GM21737 (cell line): ENCODE measurements at regions not wholly inside any gene's neighbourhood (a gene's known extent, or its start where the extent isn't known, plus 50 kb on each side); places are given as distances from the start of the nearest gene placed in this dataset.
"Not testable (repeated sequence)": the region's sequence is repeated elsewhere in the genome, so short reads cannot be mapped to it uniquely, and the experiment has no call there.

Experiments used
- ATAC-seq: cut with Tn5 transposase; IDR thresholded peaks from one replicate; pipeline ENCODE4 v1.9.1; 2021; ENCODE audit warnings: mild to moderate bottlenecking, moderate library complexity; ENCODE audit not compliant: unreplicated experiment

DNA sequence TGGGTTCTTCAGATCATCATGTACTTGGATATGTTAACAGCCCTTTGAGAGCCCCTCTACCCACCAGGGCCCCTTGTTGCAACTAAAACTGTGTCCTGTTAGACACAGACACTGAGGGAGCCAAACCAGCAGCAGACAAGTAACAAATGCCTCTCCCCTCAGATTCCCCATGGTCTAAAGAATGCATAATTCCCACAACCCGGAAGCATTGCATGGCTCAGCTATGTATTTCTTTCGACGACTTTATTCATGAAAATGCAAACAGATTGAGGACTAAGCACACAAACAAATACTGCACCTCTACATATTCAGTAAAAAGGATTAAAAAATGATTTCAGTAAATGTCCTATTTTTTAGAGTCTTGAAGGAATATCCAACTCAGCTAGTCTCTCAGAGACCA, 70.1 kb upstream of the HECW1 start:
- no peak for ATAC-seq

DNA sequence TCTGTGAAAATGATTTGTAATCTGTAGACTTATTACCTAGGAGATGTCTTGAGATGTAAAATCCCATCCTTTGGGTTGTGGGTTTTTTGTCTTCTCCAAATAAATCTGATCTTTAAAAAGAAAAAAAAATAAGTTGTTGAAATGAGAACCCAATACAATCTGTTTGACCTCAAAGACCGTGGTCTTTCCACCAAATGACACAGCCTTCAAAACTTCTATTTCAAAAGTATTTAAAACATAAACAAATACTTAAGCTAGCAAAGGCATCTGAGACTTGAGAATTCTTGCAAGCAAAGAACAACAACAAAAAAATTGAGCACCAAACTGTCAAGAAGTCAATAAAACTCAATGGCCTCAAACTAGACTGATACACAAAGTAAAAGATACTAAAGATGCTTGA, 67.9 kb upstream of the HECW1 start:
- ATAC-seq: no peak

DNA sequence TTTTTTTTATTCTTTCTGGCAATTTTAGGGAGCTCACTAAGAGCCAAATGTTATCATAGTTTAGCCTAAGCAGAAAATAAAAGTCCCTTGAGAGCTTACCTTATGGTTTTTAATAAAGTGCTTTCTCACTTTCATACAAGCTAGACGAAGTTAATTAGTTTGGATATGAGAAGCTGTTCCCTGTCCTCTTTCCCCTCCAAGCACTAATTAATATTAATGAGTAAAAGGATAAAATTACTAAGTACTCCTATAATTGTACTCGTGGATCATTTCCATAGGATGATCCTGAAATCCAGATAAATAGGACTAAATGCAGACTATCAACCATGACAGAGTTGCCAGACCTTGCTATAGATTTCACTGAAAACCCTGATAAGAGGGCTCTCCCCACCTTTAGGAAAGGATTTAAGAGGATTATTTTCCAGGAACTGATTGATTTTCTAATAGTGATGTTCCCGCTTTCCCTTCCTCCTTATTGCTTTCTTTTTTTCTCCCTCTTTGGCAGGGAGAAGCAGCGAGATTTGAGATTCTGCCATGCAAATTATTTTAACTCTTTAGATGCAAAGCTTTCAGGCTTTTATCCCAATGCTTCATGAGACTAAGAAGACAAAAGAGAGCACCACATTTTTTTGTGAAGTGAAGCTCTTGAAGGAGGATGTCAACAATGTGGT, 58.3 kb upstream of the HECW1 start:
- no peak for ATAC-seq

DNA sequence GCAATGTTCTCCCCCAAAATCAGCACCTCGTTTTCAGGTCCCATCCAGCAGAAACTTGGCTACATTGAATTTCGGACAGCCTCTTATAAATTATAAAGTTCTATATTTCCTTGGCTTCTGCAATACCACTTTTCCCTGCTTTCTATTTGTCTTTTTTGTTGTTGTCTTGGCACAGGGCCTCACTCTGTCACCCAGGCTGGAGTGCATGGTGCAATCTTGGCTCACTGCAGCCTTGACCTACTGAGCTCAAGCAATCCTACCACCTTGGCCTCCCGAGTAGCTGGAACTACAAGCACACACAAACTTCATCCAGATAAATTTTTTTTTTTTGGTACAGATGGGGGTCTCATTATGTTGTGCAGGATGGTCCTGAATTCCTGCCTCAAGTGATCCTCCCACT, 55.3 kb upstream of the HECW1 start:
- no peak for ATAC-seq

DNA sequence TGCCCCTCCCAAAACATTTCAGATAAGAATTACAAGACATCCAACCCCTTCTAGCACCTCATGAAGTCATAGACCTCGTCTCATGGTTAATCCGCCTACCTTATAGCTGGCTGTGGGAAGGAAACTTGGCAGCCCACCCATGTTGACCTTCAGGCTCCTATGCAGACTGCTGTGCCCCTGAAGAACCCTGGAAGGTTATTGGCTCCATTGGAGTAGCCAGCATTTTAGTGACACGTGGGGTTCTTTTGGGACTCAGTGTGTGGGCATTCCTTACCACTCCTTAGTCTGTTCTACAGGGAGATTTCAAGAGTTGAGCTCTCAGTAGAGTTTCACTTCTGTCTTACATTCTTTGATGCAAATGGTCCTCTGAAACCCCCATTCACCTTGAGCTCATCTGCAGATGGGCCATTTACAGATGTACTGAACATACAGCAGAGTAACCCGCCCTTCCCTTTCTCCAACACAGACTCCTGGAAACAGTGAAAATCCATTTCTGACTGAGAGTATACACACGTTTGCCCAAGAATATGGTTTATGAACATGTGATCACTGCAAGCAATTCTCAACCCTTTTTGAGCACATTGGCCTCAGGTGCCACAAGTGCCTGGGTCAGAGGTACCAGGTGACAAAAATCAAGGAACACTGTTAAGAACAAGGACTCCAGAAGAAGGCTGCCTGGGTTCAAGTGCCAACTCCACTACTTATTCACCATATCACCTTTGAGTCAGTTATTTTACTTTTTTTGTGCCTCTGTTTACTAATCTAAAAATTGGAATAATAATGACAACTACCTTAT, 54.0 kb upstream of the HECW1 start:
- peak; percentile 41 for ATAC-seq

DNA sequence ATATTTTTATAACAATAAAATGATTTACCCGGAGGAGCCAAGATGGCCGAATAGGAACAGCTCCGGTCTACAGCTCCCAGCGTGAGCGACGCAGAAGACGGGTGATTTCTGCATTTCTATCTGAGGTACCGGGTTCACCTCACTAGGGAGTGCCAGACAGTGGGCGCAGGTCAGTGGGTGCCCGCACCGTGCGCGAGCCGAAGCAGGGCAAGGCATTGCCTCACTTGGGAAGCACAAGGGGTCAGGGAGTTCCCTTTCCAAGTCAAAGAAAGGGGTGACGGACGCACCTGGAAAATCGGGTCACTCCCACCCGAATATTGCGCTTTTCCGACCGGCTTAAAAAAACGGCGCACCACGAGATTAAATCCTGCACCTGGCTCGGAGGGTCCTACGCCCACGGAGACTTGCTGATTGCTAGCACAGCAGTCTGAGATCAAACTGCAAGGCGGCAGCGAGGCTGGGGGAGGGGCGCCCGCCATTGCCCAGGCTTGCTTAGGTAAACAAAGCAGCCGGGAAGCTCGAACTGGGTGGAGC, 53.3 kb upstream of the HECW1 start:
- not testable (repeated sequence) for ATAC-seq
